HG03196 (cell line): ENCODE measurements at regions not wholly inside any gene's neighbourhood (a gene's known extent, or its start where the extent isn't known, plus 50 kb on each side); places are given as distances from the start of the nearest gene placed in this dataset.

Source experiments
- ATAC-seq: cut with Tn5 transposase; IDR thresholded peaks from one replicate; pipeline ENCODE4 v1.9.1; 2021; ENCODE audit not compliant: unreplicated experiment

- no peak for ATAC-seq
Measured at GRCh38 chr6:22925920-22926789, 356.8 kb downstream of the HDGFL1 start.

GRCh38 chr6:22926790-22927354 lies 357.5 kb downstream of the HDGFL1 start:
- no peak for ATAC-seq

DNA sequence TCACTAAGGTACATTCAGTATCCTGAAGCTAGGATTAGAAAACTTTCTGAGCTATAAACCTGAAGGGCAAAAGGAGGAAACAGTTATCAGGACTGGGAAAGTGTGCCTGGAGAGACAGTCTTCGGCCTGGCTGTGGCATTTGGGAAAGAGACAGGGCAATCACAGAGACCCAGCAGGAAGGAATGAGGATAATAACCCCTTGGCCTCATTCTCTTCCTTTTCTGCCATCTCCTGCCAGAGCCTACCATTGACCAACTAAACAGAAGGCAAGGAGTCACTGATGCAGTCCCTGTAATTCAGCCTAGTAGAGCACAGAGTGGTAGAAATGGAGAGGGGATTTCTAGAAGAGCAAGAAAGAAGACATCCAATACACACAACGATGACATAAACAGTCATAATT lies 359.4 kb downstream of the HDGFL1 start:
- no peak for ATAC-seq

DNA sequence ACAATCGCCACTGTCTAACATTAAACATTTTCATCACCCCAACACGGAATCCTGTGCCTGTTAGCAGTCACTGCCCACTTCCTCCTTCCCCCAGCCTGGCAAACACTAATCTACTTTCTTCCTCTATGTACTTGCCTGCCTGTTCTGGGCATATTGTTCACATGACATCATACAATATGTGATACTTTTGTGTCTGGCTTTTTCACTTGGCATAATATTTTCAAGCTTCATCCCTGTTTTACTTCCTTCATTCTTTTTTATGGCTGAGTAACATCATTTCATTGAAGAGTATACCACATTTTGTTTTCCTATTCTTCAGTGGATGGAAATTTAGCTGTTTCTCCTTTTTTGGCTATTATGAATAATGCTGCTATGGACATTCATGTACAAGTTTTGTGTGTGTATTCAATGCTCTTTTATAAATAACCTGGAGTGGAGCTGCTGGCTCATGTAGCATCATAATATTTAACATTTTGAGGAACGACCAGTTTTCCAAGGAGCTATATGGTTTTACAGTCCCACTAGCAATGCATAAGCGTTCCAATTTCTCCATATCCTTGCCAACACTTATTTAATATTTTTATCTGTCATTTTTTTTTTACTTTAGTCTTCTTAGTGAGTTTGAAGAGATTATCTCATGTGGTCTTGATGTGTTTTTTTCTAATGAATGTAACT lies 360.1 kb downstream of the HDGFL1 start:
- ATAC-seq, result no peak

- ATAC-seq, result no peak
Measured at GRCh38 chr6:22940581-22941290, 371.4 kb downstream of the HDGFL1 start.

GRCh38 chr6:22942403-22942802 lies 373.0 kb downstream of the HDGFL1 start:
- ATAC-seq, result no peak

DNA sequence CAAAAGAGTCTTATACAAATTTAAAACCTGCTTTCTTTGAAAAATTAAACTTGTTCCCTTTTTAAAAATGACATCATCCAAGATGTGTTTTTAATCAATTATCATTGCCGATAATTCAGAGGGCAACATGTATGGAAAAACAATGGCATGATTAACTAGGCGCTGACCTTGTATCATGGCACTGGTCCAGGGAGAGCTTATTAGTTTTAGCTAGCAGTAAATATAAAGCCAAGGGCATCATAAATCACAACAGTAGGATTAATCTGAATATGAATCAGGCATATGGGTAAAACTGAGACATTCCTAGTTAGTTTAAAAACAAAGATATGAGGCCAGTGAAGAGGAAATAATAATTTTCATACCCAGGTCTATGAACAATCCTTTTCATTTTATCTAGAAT lies 374.0 kb downstream of the HDGFL1 start:
- no peak for ATAC-seq

DNA sequence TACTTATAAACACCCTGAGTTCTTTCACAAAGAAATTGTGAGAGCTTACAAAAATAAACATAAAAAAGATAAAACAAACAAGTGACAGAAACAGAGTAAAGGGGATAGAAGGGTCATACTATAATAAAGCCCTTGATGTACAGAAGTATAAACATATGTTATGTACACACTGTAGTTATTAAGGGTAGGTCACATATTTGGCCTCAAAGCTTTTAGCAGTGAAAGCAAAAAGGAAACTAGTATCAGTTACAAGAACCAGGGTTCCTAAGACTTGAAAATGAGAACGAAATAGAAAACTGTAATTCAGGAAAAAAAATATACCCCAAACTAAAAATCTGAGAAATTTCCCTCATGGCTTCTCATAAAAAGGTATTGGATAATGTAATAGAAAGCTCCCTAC lies 380.6 kb downstream of the HDGFL1 start:
- no peak for ATAC-seq

DNA sequence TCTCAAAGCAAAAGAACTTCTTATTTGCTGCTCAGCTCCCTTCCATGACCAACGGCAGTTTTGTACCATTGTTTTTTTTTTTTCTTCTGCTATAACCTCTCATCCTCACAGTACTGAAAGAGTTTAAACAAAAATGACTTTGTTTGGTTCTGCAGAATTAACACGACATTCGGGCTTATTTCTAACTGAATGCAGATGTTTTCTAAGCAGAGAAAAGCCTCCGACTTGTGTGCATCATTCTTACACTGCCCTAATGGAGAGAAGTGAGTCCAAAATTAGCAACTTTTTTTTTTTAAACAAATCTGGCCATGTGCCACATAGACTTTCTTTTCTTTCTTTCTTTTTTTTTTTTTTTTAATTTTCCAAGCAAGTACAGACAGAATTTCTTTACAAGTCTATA lies 382.7 kb downstream of the HDGFL1 start:
- no peak for ATAC-seq

DNA sequence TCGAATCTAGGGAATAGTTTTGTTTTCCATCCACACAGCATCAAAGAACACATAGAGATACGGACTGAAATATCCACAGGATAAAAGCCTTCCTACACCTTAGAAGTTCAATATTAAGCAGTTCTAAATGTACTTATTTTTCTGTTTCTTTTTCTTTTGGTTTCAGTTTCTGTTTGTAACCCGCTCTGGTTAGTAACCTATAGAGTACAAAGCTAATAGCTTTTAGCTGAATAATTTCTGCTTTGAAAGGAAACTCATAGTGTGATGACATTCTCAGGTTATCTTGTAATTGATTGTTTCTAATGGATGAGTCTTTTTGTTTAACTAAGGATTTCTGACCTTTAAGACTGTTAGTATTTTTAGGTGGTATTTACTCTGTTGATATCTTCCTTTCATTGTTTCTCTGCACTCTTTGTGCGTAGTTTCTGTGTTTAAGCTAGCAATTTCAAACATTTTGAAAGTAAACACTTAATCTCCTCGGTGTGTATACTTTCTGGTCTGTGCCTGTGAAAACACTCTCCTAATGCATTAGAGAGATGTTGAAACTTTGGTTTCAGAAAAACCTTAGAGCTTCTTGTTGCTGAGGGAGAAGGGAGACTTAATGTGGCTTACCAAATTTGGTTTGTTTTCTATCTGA lies 385.5 kb downstream of the HDGFL1 start:
- ATAC-seq, result peak; percentile 66

DNA sequence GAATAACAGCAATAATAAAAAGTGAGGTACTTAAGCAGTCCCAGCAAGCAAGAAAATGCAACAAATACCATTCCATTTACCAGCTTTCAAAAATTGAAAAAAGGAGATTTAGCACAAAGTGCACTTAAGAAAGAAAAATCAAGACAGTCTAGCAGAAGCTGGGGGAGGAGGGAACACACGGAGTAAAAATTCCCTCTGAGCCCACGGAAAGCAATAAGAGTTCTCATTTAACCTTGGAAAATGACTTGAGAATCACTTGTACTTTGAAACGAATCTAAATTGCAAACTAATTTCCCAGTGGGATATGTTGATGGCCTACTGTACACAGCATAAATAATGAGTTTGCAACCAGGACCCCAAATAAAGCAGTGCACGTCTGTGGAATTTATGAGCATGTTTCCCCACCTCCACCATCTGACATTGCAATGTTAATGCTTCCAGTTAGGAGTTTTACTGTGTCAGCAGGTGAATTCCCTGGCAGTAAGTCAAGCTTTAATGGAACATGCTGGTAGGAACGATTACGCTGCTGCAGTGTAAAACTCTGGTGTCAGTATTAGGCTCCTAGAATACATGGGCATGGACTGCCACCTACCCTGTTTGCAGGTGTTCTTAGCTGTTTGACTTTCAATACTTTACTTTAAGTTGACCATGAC lies 386.8 kb downstream of the HDGFL1 start:
- no peak for ATAC-seq

DNA sequence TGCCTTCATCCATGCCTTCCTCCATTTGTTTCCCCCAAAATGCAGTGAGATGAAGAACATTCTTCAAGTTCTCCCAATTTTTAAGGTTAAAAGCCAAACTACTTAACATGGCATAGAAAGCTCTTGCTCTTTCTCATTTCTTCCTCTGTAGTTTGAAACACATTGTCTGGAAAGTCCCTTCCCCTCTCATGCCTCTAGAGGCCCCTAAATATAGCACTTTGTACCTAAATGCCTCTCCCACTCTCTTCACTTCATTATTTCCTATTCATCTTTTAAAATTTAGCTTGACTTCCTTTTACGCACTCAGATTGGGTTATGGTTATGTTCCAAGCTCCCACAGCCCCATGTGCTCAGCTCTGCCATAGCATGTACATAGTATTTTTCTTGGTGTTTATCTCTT lies 389.3 kb downstream of the HDGFL1 start:
- ATAC-seq, result no peak

- ATAC-seq, result no peak
Measured at GRCh38 chr6:22959571-22959970, 390.2 kb downstream of the HDGFL1 start.

DNA sequence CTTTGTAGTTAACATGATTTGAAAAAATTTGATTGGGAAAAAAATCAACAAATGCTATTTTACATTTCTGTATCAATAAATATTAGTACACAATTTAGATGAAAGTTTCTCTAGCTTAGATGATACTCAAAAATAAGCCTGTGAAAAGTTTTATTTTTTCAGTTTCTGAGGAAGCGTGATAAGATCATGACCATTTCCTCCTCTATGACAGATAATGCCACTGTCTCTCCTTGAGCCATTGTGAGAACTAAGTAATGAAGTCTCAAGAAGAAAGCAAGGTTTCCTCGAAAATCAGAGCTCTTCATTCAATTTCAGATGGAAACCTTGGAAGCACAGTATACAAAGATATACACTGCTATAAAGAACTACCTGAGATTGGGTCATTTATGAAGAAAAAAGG lies 395.0 kb downstream of the HDGFL1 start:
- ATAC-seq, result no peak

DNA sequence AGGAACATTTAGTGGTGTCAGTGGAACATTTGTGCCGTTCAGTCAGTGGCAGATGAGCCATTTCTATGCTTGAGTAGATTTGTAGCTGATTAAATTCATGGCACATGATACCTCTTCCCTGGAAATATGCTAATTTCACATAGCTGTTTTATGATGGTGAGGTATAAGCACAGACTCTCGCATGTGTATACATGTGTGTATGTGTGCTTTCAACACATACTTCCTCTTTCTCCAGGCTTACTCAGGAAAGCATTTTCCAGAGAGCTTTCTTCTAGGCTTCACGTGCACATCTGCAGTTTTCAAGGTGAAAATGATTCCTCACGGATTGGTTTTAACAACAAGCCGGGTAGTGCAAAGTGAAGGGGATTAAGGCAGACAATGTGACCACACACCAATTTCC lies 396.5 kb downstream of the HDGFL1 start:
- ATAC-seq, result no peak

- ATAC-seq, result no peak
Measured at GRCh38 chr6:22966691-22967422, 397.5 kb downstream of the HDGFL1 start.

- no peak for ATAC-seq
Measured at GRCh38 chr6:22970004-22970403, 400.6 kb downstream of the HDGFL1 start.

GRCh38 chr6:22972771-22973170 lies 403.4 kb downstream of the HDGFL1 start:
- ATAC-seq, result no peak

DNA sequence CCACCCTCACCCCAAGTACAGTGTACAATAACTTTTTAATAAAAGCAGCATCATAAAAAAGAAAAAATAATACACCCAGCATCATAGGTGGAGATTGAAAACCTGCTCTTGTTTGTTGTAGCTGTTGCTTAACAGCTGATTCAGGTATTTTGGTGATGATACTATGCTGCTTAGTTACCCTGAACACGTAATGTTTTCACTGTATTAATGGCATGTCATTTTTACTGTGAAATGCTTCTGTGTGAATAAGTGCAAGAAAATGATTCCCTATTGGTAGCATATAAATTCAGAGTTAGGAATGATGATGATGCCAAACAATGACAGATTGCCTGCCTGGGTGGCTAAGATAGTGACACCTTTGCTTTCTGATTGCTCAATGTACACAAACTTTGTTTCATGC lies 405.7 kb downstream of the HDGFL1 start:
- no peak for ATAC-seq

- ATAC-seq, result no peak
Measured at GRCh38 chr6:22980446-22980845, 411.1 kb downstream of the HDGFL1 start.
